Natural killer cell (primary cell): ENCODE measurements at regions not wholly inside any gene's neighbourhood (a gene's known extent, or its start where the extent isn't known, plus 50 kb on each side); places are given as distances from the start of the nearest gene placed in this dataset.

ENCODE experiments used
- ATAC-seq, 3 donors: fragments of 150-1000 bp in 2 of 3; fragments of 200-7000 bp in 1 of 3; cut with Tn5 transposase; 1 replicate in 1 of 3; 2 replicates in 2 of 3; pipeline ENCODE4 v1.10.0; 2021; ENCODE audit warnings: mild to moderate bottlenecking in 2 of 3, moderate library complexity in 2 of 3
- DNase-seq, 2 donors: peaks; one replicate each; pipeline versions ENCODE4 v3.0.0 to v3.0.0-alpha.2; 2013 to 2021; ENCODE audit warnings: mixed read lengths in 1 of 2
- H3K27ac ChIP-seq: one replicate; pipeline ENCODE4 v1.5.1; 2013; ENCODE audit warnings: mild to moderate bottlenecking, low read length
- H3K27me3 ChIP-seq: one replicate; pipeline ENCODE4 v1.6.1; 2013; ENCODE audit warnings: low read length; ENCODE audit not compliant: control insufficient read depth, insufficient read depth
- H3K36me3 ChIP-seq: one replicate; pipeline ENCODE4 v1.6.1; 2013; ENCODE audit warnings: low read length; ENCODE audit not compliant: control insufficient read depth, insufficient read depth
- H3K4me1 ChIP-seq: one replicate; pipeline ENCODE4 v1.6.1; 2013; ENCODE audit warnings: low read length; ENCODE audit not compliant: control insufficient read depth, insufficient read depth
- H3K4me3 ChIP-seq: one replicate; pipeline ENCODE4 v1.5.1; 2013; ENCODE audit warnings: low read length
- H3K9me3 ChIP-seq: one replicate; pipeline ENCODE4 v1.6.1; 2013; ENCODE audit warnings: low read length; ENCODE audit not compliant: control insufficient read depth, insufficient read depth
- H3K27ac Mint-ChIP-seq, 2 donors: one replicate each; pipeline ENCODE4 v1.8.0; 2022; ENCODE audit warnings: mild to moderate bottlenecking in 2 of 2, mixed read lengths in 2 of 2, moderate library complexity in 1 of 2
- H3K27me3 Mint-ChIP-seq, 2 donors: one replicate each; pipeline ENCODE4 v1.8.0; 2022; ENCODE audit warnings: low read depth in 2 of 2, mixed read lengths in 2 of 2
- H3K36me3 Mint-ChIP-seq: one replicate; pipeline ENCODE4 v1.8.0; 2022; ENCODE audit warnings: mixed read lengths
- H3K4me1 Mint-ChIP-seq, 2 donors: one replicate each; pipeline ENCODE4 v1.8.0; 2022; ENCODE audit warnings: mixed read lengths in 2 of 2
- H3K4me3 Mint-ChIP-seq: one replicate; pipeline ENCODE4 v1.8.0; 2022; ENCODE audit warnings: mild to moderate bottlenecking, moderate library complexity, mixed read lengths
- H3K9me3 Mint-ChIP-seq, 2 donors: one replicate each; pipeline ENCODE4 v1.8.0; 2022; ENCODE audit warnings: mixed read lengths in 2 of 2
- WGBS: methylation state at CpG from one replicate; pipeline ENCODE4 v1.1.7; 2013; ENCODE audit warnings: missing lambda C conversion rate; ENCODE audit not compliant: insufficient coverage; 5-methylcytosine and 5-hydroxymethylcytosine counted together
- intact Hi-C: fragments of 100-400 bp; cut with micrococcal nuclease; formaldehyde crosslinking; loops from one replicate; pipeline ENCODE4 v1.14.2; 2022
- TF ChIP-seq, protein P1 (sequence below): fragments of 200-600 bp; IDR thresholded peaks from one replicate; pipeline ENCODE4 v1.8.0; 2022; ENCODE audit warnings: antibody characterized with exemption

DNA sequence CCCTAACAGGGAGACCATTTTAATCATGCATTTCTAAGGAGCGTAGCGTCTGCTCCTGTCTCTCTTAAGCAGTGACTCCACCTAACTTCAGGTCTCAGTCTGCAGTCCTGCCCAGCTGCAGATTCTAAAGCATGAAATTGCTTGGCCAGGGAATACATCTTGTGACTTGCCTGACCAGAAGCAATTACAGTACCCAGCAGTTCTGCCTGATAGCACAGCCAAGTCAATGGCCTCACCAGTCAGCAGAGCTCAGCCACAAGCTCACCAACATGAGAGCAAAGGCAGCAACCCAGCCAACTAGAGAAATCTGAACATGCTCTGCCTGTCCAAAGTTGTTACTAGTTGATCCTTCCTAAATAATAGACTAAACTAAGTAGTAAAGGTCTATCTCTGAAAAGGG, 2011.9 kb upstream of the PCDH10 start:
- no peaks in the 10 kb centered on the region for H3K4me1 Mint-ChIP-seq
- Histone ChIP-seq H3K9me3 (peaks cover 9% of the 10 kb centered on the region), H3K4me3 (no peak overlapping the region), H3K4me1 (no peaks in the 10 kb centered on the region), H3K27ac (no peak overlapping the region), H3K36me3 (no peaks in the 10 kb centered on the region), H3K27me3 (no peaks in the 10 kb centered on the region)
- H3K9me3 Mint-ChIP-seq = peaks cover 13 to 15% of the 10 kb centered on the region in 2 donors
- DNase-seq = no peak
- no peak for ATAC-seq
- no peaks in the 10 kb centered on the region for H3K27me3 Mint-ChIP-seq
- H3K36me3 Mint-ChIP-seq = no peaks in the 10 kb centered on the region
- H3K27ac Mint-ChIP-seq = no peak overlapping the region
- intact Hi-C loops = no loop called here
- H3K4me3 Mint-ChIP-seq = no peak overlapping the region
- TF ChIP-seq, protein P1, sequence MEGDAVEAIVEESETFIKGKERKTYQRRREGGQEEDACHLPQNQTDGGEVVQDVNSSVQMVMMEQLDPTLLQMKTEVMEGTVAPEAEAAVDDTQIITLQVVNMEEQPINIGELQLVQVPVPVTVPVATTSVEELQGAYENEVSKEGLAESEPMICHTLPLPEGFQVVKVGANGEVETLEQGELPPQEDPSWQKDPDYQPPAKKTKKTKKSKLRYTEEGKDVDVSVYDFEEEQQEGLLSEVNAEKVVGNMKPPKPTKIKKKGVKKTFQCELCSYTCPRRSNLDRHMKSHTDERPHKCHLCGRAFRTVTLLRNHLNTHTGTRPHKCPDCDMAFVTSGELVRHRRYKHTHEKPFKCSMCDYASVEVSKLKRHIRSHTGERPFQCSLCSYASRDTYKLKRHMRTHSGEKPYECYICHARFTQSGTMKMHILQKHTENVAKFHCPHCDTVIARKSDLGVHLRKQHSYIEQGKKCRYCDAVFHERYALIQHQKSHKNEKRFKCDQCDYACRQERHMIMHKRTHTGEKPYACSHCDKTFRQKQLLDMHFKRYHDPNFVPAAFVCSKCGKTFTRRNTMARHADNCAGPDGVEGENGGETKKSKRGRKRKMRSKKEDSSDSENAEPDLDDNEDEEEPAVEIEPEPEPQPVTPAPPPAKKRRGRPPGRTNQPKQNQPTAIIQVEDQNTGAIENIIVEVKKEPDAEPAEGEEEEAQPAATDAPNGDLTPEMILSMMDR = no peak
- 93% methylated on average over 2 of the region's 2 CpGs for WGBS

DNA sequence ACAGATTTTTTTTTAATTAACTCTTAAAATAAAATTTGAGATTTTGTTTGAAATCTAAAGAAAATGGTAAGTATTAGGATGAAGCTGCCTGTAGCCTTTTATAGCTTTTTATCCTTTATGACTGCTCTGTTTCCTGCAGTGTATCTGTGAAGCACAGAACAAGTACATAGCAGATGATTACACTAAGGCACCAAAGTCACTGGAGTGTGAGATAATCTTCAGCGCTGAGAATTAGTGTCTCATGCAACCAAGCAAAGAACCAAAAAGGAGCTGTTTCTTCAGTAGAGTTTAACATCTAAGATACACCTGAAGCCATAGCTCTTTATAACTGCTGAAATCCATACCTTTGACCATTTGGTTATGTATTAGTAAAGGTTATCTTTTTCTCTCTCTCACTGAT, 1989.8 kb upstream of the PCDH10 start:
- 90% methylated on average over 1 of the region's 1 CpG for WGBS
- no peak overlapping the region for H3K4me3 Mint-ChIP-seq
- ATAC-seq = no peak

DNA sequence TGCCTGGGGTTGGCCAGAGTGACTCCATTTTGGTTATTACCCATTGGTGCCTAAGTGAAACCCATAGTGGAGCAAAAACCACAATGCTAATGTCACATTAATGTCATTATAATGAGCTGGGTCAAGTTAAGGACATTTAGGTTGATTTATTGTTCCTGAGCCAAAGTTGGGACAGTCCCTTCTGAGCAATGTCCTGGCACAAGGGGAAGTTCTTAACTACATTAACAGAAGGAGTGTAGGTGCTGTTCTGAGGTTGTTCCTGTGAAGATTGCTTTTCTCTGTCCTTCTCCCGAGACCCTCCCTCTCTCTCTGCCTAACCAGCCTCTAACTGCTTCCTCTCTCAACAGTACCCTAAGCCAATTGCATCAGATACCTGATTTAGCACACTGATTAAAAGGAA, 1956.8 kb upstream of the PCDH10 start:
- Histone ChIP-seq H3K27me3 (no peaks in the 10 kb centered on the region), H3K9me3 (no peaks in the 10 kb centered on the region), H3K36me3 (no peaks in the 10 kb centered on the region), H3K4me3 (no peak overlapping the region), H3K27ac (no peak overlapping the region), H3K4me1 (no peaks in the 10 kb centered on the region)
- no peak for DNase-seq
- no peaks in the 10 kb centered on the region for H3K36me3 Mint-ChIP-seq
- H3K9me3 Mint-ChIP-seq = peaks cover 5 to 20% of the 10 kb centered on the region in 2 donors
- TF ChIP-seq, protein P1 = no peak
- no peak overlapping the region for H3K27ac Mint-ChIP-seq
- H3K27me3 Mint-ChIP-seq = no peaks in the 10 kb centered on the region
- no peaks in the 10 kb centered on the region for H3K4me1 Mint-ChIP-seq
- 67% methylated on average over 1 of the region's 1 CpG for WGBS
- no peak overlapping the region for H3K4me3 Mint-ChIP-seq
- ATAC-seq = no peak
- intact Hi-C loops = no loop called here

More for the DNA sequence above, 1989.8 kb upstream of the PCDH10 start:
- no peak overlapping the region for H3K27ac ChIP-seq
- no peaks in the 10 kb centered on the region for H3K27me3 ChIP-seq
- H3K9me3 ChIP-seq = no peaks in the 10 kb centered on the region
- DNase-seq = no peak
- TF ChIP-seq, protein P1 = no peak
- Mint-ChIP-seq H3K4me1 (no peaks in the 10 kb centered on the region), H3K27ac (no peak overlapping the region), H3K9me3 (peaks cover 2 to 3% of the 10 kb centered on the region in 2 donors), H3K27me3 (no peaks in the 10 kb centered on the region), H3K36me3 (no peaks in the 10 kb centered on the region)
- H3K4me3 ChIP-seq = no peak overlapping the region
- intact Hi-C loops = no loop called here
- no peaks in the 10 kb centered on the region for H3K4me1 ChIP-seq
- no peaks in the 10 kb centered on the region for H3K36me3 ChIP-seq

DNA sequence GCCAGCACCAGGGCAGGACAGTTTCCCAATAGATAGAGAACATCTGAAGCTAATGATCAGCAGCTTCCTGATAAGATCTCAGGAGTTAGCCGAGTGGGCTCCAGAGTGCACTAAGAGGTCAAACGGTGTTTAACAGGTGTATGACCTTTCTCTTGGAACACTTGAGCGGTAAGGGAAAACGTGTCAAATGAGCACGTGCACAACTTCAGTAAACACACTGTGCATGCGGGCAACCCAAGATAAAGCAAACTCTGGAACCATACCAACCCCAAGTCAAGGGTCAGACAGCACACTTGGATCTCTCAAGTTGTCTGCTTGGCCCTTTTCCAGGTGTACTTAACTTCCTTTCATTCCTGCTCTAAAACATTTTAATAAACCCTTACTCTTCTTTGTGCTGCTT, 1941.5 kb upstream of the PCDH10 start:
- Mint-ChIP-seq H3K36me3 (no peaks in the 10 kb centered on the region), H3K9me3 (peaks cover 8 to 12% of the 10 kb centered on the region in 2 donors), H3K4me3 (no peak overlapping the region), H3K4me1 (no peaks in the 10 kb centered on the region), H3K27ac (no peak overlapping the region), H3K27me3 (no peaks in the 10 kb centered on the region)
- Histone ChIP-seq H3K9me3 (no peaks in the 10 kb centered on the region), H3K36me3 (no peaks in the 10 kb centered on the region), H3K27me3 (no peaks in the 10 kb centered on the region), H3K4me3 (no peak overlapping the region), H3K27ac (no peak overlapping the region), H3K4me1 (no peaks in the 10 kb centered on the region)
- ATAC-seq (no peak), DNase-seq (no peak)
- WGBS = 87% methylated on average over 6 of the region's 6 CpGs
- TF ChIP-seq, protein P1 = no peak
- intact Hi-C loops = no loop called here
